Mesendoderm (in vitro differentiated cells): ENCODE measurements at regions not wholly inside any gene's neighbourhood (a gene's known extent, or its start where the extent isn't known, plus 50 kb on each side); places are given as distances from the start of the nearest gene placed in this dataset.

Experiments
- DNase-seq: peaks from one replicate; pipeline ENCODE4 v3.0.0; 2013
- H2AK5ac ChIP-seq: 2 replicates; pipeline ENCODE4 v1.6.1; 2013; ENCODE audit warnings: low read length, inconsistent platforms
- H2BK120ac ChIP-seq: 2 replicates; pipeline ENCODE4 v1.6.1; 2013; ENCODE audit warnings: low read depth, mild to moderate bottlenecking, low read length, moderate library complexity, mixed read lengths
- H2BK15ac ChIP-seq: replicated peaks from 2 replicates; pipeline ENCODE4 v1.6.1; 2013; ENCODE audit warnings: low read depth, mild to moderate bottlenecking, moderate library complexity
- H2BK5ac ChIP-seq: 2 replicates; pipeline ENCODE4 v1.6.1; 2013; ENCODE audit warnings: low read length, inconsistent platforms
- H3K18ac ChIP-seq: 2 replicates; pipeline ENCODE4 v1.6.1; 2013; ENCODE audit warnings: mild to moderate bottlenecking, low read length, mixed read lengths
- H3K23ac ChIP-seq: one replicate; pipeline ENCODE4 v1.6.1; 2013; ENCODE audit warnings: low read length
- H3K27ac ChIP-seq: 2 replicates; pipeline ENCODE4 v1.5.1; 2013; ENCODE audit warnings: low read depth, mild to moderate bottlenecking, inconsistent platforms, low read length, moderate library complexity
- H3K27me3 ChIP-seq: 2 replicates; pipeline ENCODE4 v1.6.1; 2013; ENCODE audit warnings: low read length, control low read depth, mild to moderate bottlenecking, inconsistent platforms; ENCODE audit not compliant: insufficient read depth, poor library complexity
- H3K36me3 ChIP-seq: 2 replicates; pipeline ENCODE4 v1.6.1; 2013; ENCODE audit warnings: low read length, inconsistent platforms; ENCODE audit not compliant: control insufficient read depth, insufficient read depth
- H3K4ac ChIP-seq: one replicate; pipeline ENCODE4 v1.6.1; 2013; ENCODE audit warnings: low read depth, mild to moderate bottlenecking, low read length, moderate library complexity
- H3K4me1 ChIP-seq: 2 replicates; pipeline ENCODE4 v1.6.1; 2013; ENCODE audit warnings: low read depth, low read length, inconsistent platforms; ENCODE audit not compliant: control insufficient read depth
- H3K4me2 ChIP-seq: 2 replicates; pipeline ENCODE4 v1.6.1; 2013; ENCODE audit warnings: low read length
- H3K4me3 ChIP-seq: 2 replicates; pipeline ENCODE4 v1.5.1; 2013; ENCODE audit warnings: mild to moderate bottlenecking, low read length
- H3K56ac ChIP-seq: one replicate; pipeline ENCODE4 v1.6.1; 2013; ENCODE audit warnings: low read length
- H3K79me1 ChIP-seq: 2 replicates; pipeline ENCODE4 v1.6.1; 2013; ENCODE audit warnings: low read length, inconsistent platforms
- H3K79me2 ChIP-seq: 2 replicates; pipeline ENCODE4 v1.6.1; 2013; ENCODE audit warnings: mild to moderate bottlenecking, low read length; ENCODE audit not compliant: control insufficient read depth, insufficient read depth
- H3K9ac ChIP-seq: 2 replicates; pipeline ENCODE4 v1.6.1; 2013; ENCODE audit warnings: low read length, inconsistent platforms
- H4K5ac ChIP-seq: one replicate; pipeline ENCODE4 v1.6.1; 2013; ENCODE audit warnings: low read length
- H4K8ac ChIP-seq: one replicate; pipeline ENCODE4 v1.6.1; 2013; ENCODE audit warnings: low read depth, mild to moderate bottlenecking, control low read depth, low read length, moderate library complexity
- WGBS: extraction: QIAGEN DNeasy Blood & Tissue Kit; methylation state at CpG from one replicate; pipeline ENCODE4 v1.1.7; 2013; ENCODE audit warnings: low lambda C conversion rate, missing lambda C conversion rate; ENCODE audit not compliant: insufficient coverage; ENCODE audit errors: extremely low coverage; 5-methylcytosine and 5-hydroxymethylcytosine counted together

DNA sequence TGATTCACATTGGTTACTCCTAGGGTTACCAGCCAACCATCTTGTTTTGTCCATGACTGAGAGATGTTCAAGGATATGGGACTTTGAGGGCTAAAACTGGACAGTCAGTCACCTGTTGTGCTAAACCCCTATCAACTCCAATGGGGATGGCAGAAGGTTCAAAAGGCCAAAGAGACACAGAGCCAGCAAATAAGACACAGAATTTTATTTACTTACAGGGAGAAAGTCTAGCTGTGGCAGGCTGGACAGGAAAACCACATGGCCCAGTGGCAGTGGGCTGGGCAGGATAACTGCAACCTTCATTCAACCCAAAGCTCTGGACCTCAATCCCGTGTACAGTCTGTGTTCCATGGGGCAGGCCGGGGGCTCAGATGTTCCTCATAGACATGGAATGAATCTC lies 326.7 kb upstream of the RPS6KA3 start:
- Histone ChIP-seq H4K5ac (no peak overlapping the region), H2AK5ac (no peak overlapping the region), H3K27ac (no peak overlapping the region), H3K4me2 (no peak overlapping the region), H3K23ac (no peak overlapping the region), H2BK5ac (no peak overlapping the region), H3K4me3 (no peak overlapping the region), H3K56ac (no peak overlapping the region), H3K27me3 (no peaks in the 10 kb centered on the region), H3K79me1 (no peaks in the 10 kb centered on the region), H2BK15ac (no peak overlapping the region), H4K8ac (no peak overlapping the region), H3K36me3 (no peaks in the 10 kb centered on the region), H3K18ac (no peak overlapping the region), H3K9ac (no peak overlapping the region), H2BK120ac (no peak overlapping the region), H3K4me1 (no peaks in the 10 kb centered on the region), H3K79me2 (no peaks in the 10 kb centered on the region), H3K4ac (no peak overlapping the region)
- DNase-seq: no peak
- WGBS: no CpG with 5 or more reads among the region's 2 CpGs

DNA sequence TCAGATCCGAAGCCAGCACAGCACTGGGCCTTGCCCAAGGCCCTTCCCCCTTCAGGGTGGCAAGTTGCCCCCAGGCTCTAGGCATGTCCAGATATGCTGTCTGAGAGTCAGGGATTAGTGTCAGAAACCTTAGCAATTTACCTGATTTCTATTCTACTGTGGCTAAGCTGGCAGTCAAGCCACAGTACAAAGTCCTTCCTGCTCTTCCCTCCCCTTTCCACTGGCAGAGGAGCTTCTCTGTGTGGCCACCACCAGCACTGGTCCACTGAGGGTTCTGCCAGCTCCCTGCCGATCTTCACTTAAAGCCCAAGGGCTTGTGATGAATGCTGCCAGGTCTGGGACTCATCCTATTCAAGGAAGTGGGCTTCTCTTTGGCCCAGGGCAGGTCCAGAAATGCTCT lies 324.5 kb upstream of the RPS6KA3 start:
- Histone ChIP-seq H3K4me3 (no peak overlapping the region), H3K79me1 (no peaks in the 10 kb centered on the region), H3K4me1 (no peaks in the 10 kb centered on the region), H4K5ac (no peak overlapping the region), H3K18ac (no peak overlapping the region), H3K23ac (no peak overlapping the region), H3K4me2 (no peak overlapping the region), H3K79me2 (no peaks in the 10 kb centered on the region), H2BK15ac (no peak overlapping the region), H2BK120ac (no peak overlapping the region), H3K36me3 (no peaks in the 10 kb centered on the region), H2AK5ac (no peak overlapping the region), H3K27me3 (no peaks in the 10 kb centered on the region), H2BK5ac (no peak overlapping the region), H3K4ac (no peak overlapping the region), H4K8ac (no peak overlapping the region), H3K56ac (no peak overlapping the region), H3K27ac (no peak overlapping the region), H3K9ac (no peak overlapping the region)
- no CpG with 5 or more reads among the region's 2 CpGs for WGBS
- no peak for DNase-seq

DNA sequence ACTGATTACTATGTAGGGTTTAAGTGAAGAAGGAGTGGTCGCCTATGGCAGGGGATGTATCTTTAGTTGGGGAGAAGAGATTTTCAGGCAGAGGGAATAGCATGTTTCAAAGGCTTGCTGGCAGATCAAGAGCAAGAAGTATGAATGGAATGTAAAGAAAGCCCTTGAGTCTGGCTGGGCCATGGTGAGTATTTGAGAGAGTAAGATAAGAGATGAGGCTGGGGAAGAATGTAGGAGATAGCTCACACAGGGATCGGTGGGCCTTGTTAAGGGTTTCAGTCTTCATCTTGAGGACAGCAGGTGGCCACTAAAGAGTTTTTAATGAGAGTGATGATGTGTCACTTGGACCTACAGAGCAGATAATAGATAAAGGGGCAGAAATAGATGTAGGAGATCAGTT lies 319.1 kb upstream of the RPS6KA3 start:
- H2BK5ac ChIP-seq: no peak overlapping the region
- no peak overlapping the region for H2BK120ac ChIP-seq
- no peak overlapping the region for H3K4me2 ChIP-seq
- H3K27ac ChIP-seq: no peak overlapping the region
- H3K4ac ChIP-seq: no peak overlapping the region
- H4K5ac ChIP-seq: no peak overlapping the region
- no peak overlapping the region for H3K18ac ChIP-seq
- peak; percentile 93 for DNase-seq
- H3K27me3 ChIP-seq: no peaks in the 10 kb centered on the region
- no peaks in the 10 kb centered on the region for H3K36me3 ChIP-seq
- no peak overlapping the region for H4K8ac ChIP-seq
- H3K4me3 ChIP-seq: no peak overlapping the region
- no peaks in the 10 kb centered on the region for H3K79me1 ChIP-seq
- H2BK15ac ChIP-seq: no peak overlapping the region
- no peak overlapping the region for H2AK5ac ChIP-seq
- H3K56ac ChIP-seq: no peak overlapping the region
- H3K79me2 ChIP-seq: no peaks in the 10 kb centered on the region
- no peaks in the 10 kb centered on the region for H3K4me1 ChIP-seq
- H3K23ac ChIP-seq: no peak overlapping the region
- H3K9ac ChIP-seq: no peak overlapping the region
- no CpG with 5 or more reads among the region's 2 CpGs for WGBS

DNA sequence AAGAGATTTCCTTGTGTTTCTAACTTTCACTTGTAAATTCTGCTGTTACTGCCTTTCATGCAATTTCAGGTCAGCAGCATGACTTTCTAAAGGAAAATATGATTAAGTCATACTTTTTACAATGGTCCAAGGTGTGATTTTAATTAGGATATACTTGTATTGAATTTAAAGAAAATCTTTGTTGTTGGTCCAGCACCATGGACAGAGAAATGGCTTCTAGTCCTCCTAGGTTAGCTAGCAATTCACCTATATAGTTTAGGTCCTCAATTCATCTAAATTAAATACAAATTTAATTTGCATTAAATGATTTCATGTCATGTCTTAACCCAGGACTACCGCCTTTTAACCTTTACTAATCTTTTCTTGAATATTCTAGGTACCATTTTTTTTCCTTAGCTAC lies 304.9 kb upstream of the RPS6KA3 start:
- Histone ChIP-seq H4K5ac (no peak overlapping the region), H2BK5ac (no peak overlapping the region), H3K56ac (no peak overlapping the region), H3K27me3 (no peaks in the 10 kb centered on the region), H3K4me1 (no peaks in the 10 kb centered on the region), H3K4me2 (no peak overlapping the region), H3K18ac (no peak overlapping the region), H3K4ac (no peak overlapping the region), H2AK5ac (no peak overlapping the region), H3K23ac (no peak overlapping the region), H3K36me3 (no peaks in the 10 kb centered on the region), H3K27ac (no peak overlapping the region), H3K9ac (no peak overlapping the region), H3K4me3 (no peak overlapping the region), H3K79me1 (no peaks in the 10 kb centered on the region), H2BK120ac (no peak overlapping the region), H4K8ac (no peak overlapping the region), H2BK15ac (no peak overlapping the region), H3K79me2 (no peaks in the 10 kb centered on the region)
- peak; percentile 3 for DNase-seq
- no CpG with 5 or more reads among the region's 1 CpG for WGBS

GRCh38 chrX:20567108-20567507 lies 300.4 kb upstream of the RPS6KA3 start:
- Histone ChIP-seq H3K27me3 (no peaks in the 10 kb centered on the region), H3K36me3 (no peaks in the 10 kb centered on the region)

DNA sequence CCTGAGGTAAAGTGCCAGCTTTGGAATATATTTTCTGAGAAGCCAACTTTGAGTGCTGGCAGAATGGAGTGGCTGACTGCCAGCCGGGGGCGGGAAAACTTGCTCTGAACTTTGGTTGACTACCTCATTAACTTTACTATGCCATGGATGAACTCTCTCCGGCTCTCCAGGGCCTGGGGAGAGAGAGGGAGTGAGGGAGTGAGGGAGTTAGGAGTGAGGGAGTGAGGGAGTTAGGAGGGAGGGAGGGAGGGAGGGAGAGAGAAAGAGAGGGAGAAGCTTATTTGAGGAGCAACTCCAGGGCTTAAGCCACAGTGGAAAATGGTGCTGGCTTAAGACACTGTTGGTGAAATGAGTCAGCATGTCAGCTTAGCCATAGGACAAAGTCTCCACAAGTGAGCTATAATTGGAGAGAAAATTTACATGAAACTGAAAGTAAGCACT lies 280.9 kb upstream of the RPS6KA3 start:
- no peaks in the 10 kb centered on the region for H3K4me1 ChIP-seq
- H4K5ac ChIP-seq: no peak overlapping the region
- no CpG with 5 or more reads among the region's 3 CpGs for WGBS
- no peak overlapping the region for H3K23ac ChIP-seq
- H2AK5ac ChIP-seq: no peak overlapping the region
- no peak for DNase-seq
- no peak overlapping the region for H3K27ac ChIP-seq
- no peak overlapping the region for H3K9ac ChIP-seq
- H2BK5ac ChIP-seq: no peak overlapping the region
- H2BK15ac ChIP-seq: no peak overlapping the region
- no peaks in the 10 kb centered on the region for H3K79me1 ChIP-seq
- no peak overlapping the region for H3K4ac ChIP-seq
- H3K4me2 ChIP-seq: no peak overlapping the region
- no peak overlapping the region for H3K18ac ChIP-seq
- no peaks in the 10 kb centered on the region for H3K27me3 ChIP-seq
- no peaks in the 10 kb centered on the region for H3K36me3 ChIP-seq
- no peak overlapping the region for H4K8ac ChIP-seq
- no peaks in the 10 kb centered on the region for H3K79me2 ChIP-seq
- H3K4me3 ChIP-seq: no peak overlapping the region
- no peak overlapping the region for H3K56ac ChIP-seq
- H2BK120ac ChIP-seq: no peak overlapping the region

More at GRCh38 chrX:20567108-20567507, 300.4 kb upstream of the RPS6KA3 start:
- H3K23ac ChIP-seq: no peak overlapping the region
- no peak overlapping the region for H2BK15ac ChIP-seq
- H3K27ac ChIP-seq: no peak overlapping the region
- no peak overlapping the region for H3K56ac ChIP-seq
- H3K4me2 ChIP-seq: no peak overlapping the region
- no peak overlapping the region for H2BK5ac ChIP-seq
- H3K79me1 ChIP-seq: no peaks in the 10 kb centered on the region
- no peaks in the 10 kb centered on the region for H3K4me1 ChIP-seq
- no peak for DNase-seq
- no peak overlapping the region for H2BK120ac ChIP-seq
- no peak overlapping the region for H2AK5ac ChIP-seq
- H4K5ac ChIP-seq: no peak overlapping the region
- H3K79me2 ChIP-seq: no peaks in the 10 kb centered on the region
- no peak overlapping the region for H3K18ac ChIP-seq
- H3K4me3 ChIP-seq: no peak overlapping the region
- no peak overlapping the region for H4K8ac ChIP-seq
- no peak overlapping the region for H3K4ac ChIP-seq
- no peak overlapping the region for H3K9ac ChIP-seq
